IPS DF 6.9 (cell line): ENCODE measurements at regions not wholly inside any gene's neighbourhood (a gene's known extent, or its start where the extent isn't known, plus 50 kb on each side); places are given as distances from the start of the nearest gene placed in this dataset.

Source experiments
- DNase-seq: peaks from one replicate; pipeline ENCODE4 v3.0.0-alpha.2; 2013; ENCODE audit warnings: low read depth, low spot score
- H3K27ac ChIP-seq: one replicate; pipeline ENCODE4 v1.5.1; 2013; ENCODE audit warnings: low read length, control low read depth
- H3K27me3 ChIP-seq: 2 replicates; pipeline ENCODE4 v1.6.1; 2013; ENCODE audit warnings: mild to moderate bottlenecking, low read length; ENCODE audit not compliant: control insufficient read depth, insufficient read depth
- H3K36me3 ChIP-seq: 2 replicates; pipeline ENCODE4 v1.6.1; 2013; ENCODE audit warnings: low read length; ENCODE audit not compliant: control insufficient read depth, insufficient read depth
- H3K4me1 ChIP-seq: 2 replicates; pipeline ENCODE4 v1.6.1; 2013; ENCODE audit warnings: low read length; ENCODE audit not compliant: control insufficient read depth, insufficient read depth
- H3K4me3 ChIP-seq: 2 replicates; pipeline ENCODE4 v1.5.1; 2013; ENCODE audit warnings: mild to moderate bottlenecking, low read length
- H3K9me3 ChIP-seq: 2 replicates; pipeline ENCODE4 v1.6.1; 2013; ENCODE audit warnings: low read length, inconsistent platforms; ENCODE audit not compliant: control insufficient read depth, insufficient read depth
- WGBS: extraction: QIAGEN DNeasy Blood & Tissue Kit; methylation state at CpG from one replicate; pipeline ENCODE4 v1.1.7; 2013; ENCODE audit warnings: mixed read lengths, missing lambda C conversion rate; ENCODE audit not compliant: insufficient read length, insufficient coverage; 5-methylcytosine and 5-hydroxymethylcytosine counted together

DNA sequence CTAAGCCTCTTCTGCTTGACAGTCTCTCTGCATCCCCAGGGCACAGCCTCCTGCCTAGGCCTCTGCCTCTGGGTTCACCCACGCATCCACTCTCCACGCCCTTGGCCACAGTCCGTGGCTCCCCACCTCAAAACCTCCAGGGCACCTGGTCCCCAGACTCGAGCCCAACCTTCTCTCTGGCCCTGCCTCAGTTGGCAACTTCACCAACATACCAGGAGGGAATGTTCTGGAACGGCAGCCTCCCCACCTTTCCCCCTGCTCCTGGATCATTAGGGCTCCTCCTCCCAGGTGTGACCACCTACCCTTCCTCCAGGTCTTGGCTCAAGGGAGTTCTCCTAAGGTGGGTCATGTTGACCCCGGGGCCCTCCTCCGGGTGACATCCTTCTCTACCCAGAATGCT, 69.1 kb downstream of the SOX1 start:
- no peak overlapping the region for H3K4me3 ChIP-seq
- no peak overlapping the region for H3K27ac ChIP-seq
- H3K9me3 ChIP-seq, result no peaks in the 10 kb centered on the region
- no peaks in the 10 kb centered on the region for H3K27me3 ChIP-seq
- DNase-seq, result no peak
- no peaks in the 10 kb centered on the region for H3K36me3 ChIP-seq
- H3K4me1 ChIP-seq, result no peaks in the 10 kb centered on the region; the same call in 1 of the 2 replicates
- WGBS, result no CpG with 5 or more reads among the region's 7 CpGs

DNA sequence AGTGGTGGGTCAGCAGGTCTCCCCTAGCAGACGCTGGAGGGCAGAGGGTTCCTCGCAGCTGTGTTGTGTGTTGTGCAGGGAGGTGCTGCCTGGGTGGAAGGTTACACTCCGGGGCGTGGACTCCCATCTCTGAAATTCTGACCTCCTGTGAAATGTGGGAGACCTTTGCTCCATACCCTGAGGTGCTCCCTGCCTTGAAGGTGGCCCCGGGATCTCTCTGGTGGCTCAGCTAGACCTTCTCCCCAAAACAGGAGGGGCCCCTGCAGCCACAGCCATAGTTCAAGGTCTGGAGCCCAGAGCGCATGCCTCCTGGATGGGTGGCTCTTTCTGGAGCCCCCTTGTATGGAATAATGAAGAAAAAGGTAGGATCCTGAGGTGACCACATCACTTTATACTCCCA, 70.2 kb downstream of the SOX1 start:
- no CpG with 5 or more reads among the region's 6 CpGs for WGBS
- H3K4me1 ChIP-seq, result no peaks in the 10 kb centered on the region
- no peak for DNase-seq
- H3K36me3 ChIP-seq, result no peaks in the 10 kb centered on the region
- no peaks in the 10 kb centered on the region for H3K9me3 ChIP-seq
- no peak overlapping the region for H3K27ac ChIP-seq
- no peaks in the 10 kb centered on the region for H3K27me3 ChIP-seq
- H3K4me3 ChIP-seq, result no peak overlapping the region

DNA sequence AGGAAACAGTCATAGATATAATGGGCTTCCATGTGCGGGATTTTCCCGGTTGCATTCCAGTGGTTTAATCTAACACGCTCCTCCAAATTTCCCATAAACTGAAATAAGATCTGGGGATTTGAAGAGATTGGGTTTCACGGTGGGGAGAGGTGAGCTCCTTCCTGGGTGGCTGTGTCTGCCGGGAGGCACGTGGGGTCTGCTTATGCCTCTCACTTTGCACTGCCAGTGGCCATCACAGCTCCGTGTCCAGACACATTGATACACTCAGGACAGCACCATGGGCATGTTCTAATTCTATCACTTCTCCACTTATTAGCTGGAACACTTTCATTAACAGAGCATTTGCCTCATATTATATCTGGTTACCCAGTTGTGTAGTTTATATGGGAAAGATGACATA, 73.4 kb downstream of the SOX1 start:
- Histone ChIP-seq H3K9me3 (no peaks in the 10 kb centered on the region), H3K4me1 (no peaks in the 10 kb centered on the region), H3K36me3 (no peaks in the 10 kb centered on the region), H3K27ac (no peak overlapping the region), H3K4me3 (no peak overlapping the region), H3K27me3 (no peaks in the 10 kb centered on the region)
- WGBS, result no CpG with 5 or more reads among the region's 7 CpGs
- no peak for DNase-seq

DNA sequence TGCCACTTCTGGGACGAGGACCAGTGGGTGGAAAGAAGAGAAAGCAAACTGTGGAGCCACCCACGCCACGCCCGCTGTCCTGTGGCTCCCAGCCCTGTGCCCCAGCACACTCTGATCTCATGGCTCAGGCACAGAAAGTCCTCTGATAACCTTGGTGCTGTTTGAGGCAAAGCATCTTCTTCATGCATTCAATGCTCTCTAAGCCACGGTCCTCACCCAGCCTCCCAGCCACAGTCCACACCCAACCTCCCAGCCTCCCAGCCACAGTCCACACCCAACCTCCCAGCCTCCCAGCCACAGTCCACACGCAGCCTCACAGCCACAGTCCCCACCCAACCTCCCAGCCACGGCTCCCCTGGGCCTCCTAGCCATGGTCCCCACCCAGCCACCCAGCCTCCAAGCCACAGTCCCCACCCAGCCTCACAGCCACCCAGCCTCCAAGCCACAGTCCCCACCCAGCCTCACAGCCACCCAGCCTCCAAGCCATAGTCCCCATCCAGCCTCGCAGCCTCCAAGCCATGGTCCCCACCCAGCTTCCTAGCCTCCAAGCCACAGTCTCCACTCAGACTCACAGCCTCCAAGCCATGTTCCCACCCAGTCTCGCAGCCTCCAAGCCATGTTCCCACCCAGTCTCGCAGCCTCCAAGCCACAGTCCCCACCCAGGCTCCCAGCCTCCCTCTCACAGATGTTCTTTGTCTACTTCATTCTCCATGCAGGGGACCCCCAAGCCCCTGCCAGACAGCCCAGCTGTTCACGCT, 74.9 kb downstream of the SOX1 start:
- Histone ChIP-seq H3K4me3 (no peak overlapping the region), H3K36me3 (no peaks in the 10 kb centered on the region), H3K27ac (no peak overlapping the region), H3K4me1 (no peaks in the 10 kb centered on the region), H3K27me3 (no peaks in the 10 kb centered on the region), H3K9me3 (no peaks in the 10 kb centered on the region)
- no peak for DNase-seq
- no CpG with 5 or more reads among the region's 11 CpGs for WGBS

DNA sequence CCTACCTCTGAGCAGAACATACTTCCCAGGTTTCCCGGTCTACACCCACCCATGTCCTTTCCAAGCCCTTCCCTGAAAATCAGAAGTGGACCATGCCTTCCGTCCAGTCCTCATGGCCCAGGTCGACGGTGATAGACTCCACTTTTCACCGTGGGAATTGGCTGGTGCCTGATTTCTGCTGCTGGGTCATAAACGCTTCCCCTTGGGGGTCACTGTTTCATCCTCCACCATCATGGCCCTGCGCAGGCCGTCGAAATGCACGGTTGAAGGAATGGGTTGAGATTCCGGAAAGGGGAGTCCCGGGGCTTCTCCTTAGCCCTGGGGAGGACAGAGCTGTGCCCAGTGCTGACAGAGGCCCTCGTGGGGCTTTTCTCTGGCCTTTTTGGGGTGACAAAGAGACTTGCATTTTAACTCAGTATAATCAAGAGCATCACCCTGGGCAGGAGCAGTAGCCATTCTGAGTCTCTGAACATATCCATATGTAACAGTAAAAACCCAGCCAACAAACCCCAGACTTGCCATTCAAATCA, 75.5 kb downstream of the SOX1 start:
- Histone ChIP-seq H3K4me3 (no peak overlapping the region), H3K9me3 (no peaks in the 10 kb centered on the region), H3K36me3 (no peaks in the 10 kb centered on the region), H3K27ac (no peak overlapping the region), H3K27me3 (no peaks in the 10 kb centered on the region), H3K4me1 (no peaks in the 10 kb centered on the region)
- DNase-seq, result no peak
- WGBS, result no CpG with 5 or more reads among the region's 13 CpGs

DNA sequence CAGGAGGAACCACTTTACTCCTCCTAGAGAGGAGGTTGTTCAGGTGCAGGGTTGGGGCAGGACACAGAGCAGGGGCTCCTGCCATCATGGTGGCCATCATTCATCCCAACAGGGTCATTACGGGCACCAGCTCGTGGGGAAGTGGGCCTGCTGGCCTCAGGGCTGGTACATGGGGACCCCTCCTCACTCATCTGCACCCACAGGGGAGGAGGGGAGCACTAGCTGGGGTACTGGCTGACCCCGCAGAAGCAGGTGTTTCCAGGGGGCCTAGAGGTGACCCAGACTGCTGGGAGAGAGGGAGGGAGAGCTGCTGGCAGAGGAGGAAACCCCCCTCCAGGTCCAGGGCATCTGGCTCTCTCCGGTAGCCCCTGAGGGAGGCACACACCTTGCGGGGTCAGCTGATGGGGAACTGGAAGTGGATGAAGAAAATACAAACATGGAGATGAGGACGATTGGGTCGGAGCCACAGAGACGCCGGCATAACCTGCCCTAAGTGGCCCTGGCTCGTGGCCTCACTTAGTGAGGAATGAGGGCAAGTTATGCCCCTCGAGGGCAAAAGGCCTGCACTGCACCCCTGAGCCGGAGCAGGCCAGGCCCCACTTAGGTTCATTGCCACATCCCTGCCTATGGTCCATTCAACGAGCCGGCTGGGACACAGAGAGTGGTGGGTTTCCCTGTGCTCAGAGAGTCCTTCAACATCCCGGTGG, 76.2 kb downstream of the SOX1 start:
- DNase-seq, result no peak
- H3K27ac ChIP-seq, result no peak overlapping the region
- no peaks in the 10 kb centered on the region for H3K9me3 ChIP-seq
- no CpG with 5 or more reads among the region's 15 CpGs for WGBS
- H3K27me3 ChIP-seq, result no peaks in the 10 kb centered on the region
- no peak overlapping the region for H3K4me3 ChIP-seq
- H3K4me1 ChIP-seq, result no peaks in the 10 kb centered on the region
- no peaks in the 10 kb centered on the region for H3K36me3 ChIP-seq

DNA sequence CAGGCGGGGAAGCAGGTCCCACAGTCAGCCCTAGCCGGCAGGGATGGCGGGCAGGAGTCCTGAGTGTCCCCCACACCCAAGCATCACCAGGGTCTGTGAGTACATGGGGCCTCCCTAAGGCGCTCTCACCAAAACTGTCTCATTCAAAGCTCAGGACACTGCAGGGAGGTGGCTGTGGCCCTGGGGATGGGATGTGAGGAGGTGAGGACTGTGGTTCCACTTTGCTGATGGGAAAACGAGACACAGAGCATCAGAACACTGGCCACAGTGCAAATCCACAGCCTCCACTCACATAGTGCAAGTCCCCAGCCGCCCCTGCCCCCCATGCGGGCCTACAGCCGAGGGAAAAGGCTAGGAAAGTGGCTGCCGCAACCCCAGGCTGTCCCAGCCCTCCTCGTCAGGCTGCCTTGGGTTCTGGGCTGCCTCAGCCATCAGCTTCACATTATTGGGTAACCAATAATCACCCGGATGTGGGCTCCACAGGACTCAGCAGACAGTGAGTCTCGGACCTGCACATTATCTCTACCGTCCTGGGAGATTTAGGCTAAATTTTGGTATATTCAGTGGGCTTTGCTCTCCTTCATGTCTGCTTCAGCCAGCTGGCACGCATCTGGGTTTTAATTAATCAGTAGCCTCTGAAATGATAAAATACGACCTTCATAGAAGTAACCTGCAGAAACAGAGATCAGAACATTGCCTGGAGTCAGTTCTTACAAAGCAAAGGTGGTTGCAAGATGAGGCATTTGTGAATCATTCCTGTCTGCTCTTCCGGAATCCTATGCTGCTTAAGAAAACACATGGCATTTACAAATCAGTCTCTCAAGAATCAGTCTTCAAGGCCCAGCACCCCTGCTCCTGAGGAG, 77.0 kb downstream of the SOX1 start:
- no peaks in the 10 kb centered on the region for H3K4me1 ChIP-seq
- no CpG with 5 or more reads among the region's 16 CpGs for WGBS
- no peaks in the 10 kb centered on the region for H3K9me3 ChIP-seq
- no peak for DNase-seq
- no peak overlapping the region for H3K4me3 ChIP-seq
- H3K27ac ChIP-seq, result no peak overlapping the region
- H3K36me3 ChIP-seq, result no peaks in the 10 kb centered on the region
- no peaks in the 10 kb centered on the region for H3K27me3 ChIP-seq

DNA sequence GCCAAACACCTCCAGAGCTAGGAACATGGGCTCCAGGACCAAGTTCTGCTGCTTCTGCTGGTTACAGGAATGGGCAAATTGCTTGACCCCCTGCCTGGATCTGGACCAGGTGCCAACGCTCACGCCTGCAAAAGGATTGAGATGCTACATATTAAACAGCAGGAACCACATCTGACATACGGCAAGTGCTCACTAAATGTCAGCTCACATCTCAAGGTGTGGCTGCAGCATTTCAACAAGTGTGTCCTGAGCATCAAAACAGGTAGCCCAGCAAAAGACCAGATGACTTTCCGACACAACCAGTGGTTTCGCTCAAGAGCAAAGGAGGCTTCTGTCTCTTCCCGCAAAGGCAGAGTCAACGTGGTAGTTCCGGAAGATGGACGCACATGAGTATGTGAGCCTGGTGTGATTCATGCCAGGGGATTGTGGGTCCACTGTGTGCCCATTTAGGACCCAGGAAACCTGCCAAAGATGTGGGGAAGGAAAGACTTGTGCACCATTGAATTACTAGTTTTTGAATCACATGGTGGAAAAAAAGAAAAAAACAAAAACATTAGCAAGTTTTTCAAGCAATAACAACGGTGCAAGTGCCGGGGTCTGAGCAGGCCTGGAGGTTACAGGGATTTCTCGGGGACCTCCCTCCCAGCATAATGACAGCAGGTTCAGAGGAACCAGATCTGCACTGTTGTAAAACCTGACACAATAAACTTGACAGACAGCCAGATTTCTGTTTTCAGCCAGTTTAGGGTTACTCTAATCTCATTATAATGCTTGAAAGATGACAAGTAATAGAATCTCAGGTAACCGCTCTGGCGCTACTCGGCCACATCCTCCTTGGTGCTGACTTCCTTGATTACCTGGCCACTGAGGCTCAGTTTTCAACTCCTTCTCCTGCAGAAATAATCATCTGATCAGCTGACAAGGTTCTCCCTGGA, 77.9 kb downstream of the SOX1 start:
- Histone ChIP-seq H3K27ac (no peak overlapping the region), H3K36me3 (no peaks in the 10 kb centered on the region), H3K9me3 (no peaks in the 10 kb centered on the region), H3K4me3 (no peak overlapping the region), H3K27me3 (no peaks in the 10 kb centered on the region), H3K4me1 (no peaks in the 10 kb centered on the region)
- WGBS, result no CpG with 5 or more reads among the region's 15 CpGs
- no peak for DNase-seq

DNA sequence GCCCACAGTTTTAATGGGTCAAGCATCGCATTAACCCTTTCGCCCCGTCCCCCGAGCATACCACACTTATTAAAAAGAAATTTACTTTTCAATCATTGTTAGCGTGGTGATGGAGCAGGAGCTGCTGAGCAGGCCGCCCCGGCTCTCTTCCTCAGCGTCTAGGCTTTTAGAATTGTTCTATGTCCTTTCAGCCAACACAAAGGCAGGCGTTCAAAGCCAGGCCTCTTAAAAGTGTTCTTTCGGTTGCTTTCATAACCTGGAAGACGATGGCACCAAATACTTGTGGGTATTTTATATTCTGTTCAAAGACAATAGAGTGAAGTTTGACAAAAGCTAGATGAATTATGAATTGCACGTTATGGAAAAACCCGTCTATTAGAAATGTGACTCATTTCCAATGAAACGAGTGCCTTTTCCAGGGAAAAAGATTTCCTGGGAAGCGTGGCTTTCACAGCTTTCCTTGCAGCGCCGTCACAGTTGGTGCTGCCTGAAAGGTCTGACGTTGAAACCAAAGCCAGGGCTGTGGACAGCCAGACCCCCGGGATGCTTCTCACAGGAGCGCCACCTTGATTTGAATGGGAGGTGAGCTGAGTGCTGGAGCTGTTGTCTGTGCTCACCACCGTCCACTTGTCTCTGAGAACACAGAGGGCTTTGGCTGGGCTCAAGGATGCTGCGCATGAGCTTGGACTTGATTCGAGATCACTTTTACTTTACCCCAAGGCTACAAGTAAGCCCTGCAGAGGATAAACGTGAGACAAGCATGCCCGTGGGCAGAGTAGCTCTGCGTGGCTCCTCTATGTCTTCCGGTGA, 78.8 kb downstream of the SOX1 start:
- no peaks in the 10 kb centered on the region for H3K9me3 ChIP-seq
- H3K27me3 ChIP-seq, result no peaks in the 10 kb centered on the region
- no peaks in the 10 kb centered on the region for H3K4me1 ChIP-seq
- H3K27ac ChIP-seq, result no peak overlapping the region
- H3K36me3 ChIP-seq, result no peaks in the 10 kb centered on the region
- WGBS, result no CpG with 5 or more reads among the region's 27 CpGs
- no peak overlapping the region for H3K4me3 ChIP-seq
- no peak for DNase-seq
